GM23338 (cell line): ENCODE measurements at regions not wholly inside any gene's neighbourhood (a gene's known extent, or its start where the extent isn't known, plus 50 kb on each side); places are given as distances from the start of the nearest gene placed in this dataset.

Experiments
- CREB1 ChIP-seq: fragments of 250-450 bp; sonication (Bioruptor Pico); IDR thresholded peaks from 2 replicates; pipeline ENCODE4 v1.5.0; 2020; ENCODE audit warnings: low read depth, mild to moderate bottlenecking, moderate library complexity
- CTCF ChIP-seq, 2 experiments: fragments of 200-600 bp in 1 of 2; sonication (generic) in 1 of 2; conservative IDR thresholded peaks; 2 replicates each; pipeline versions ENCODE4 v1.5.1 to v1.6.1; 2016 to 2017; ENCODE audit warnings: antibody characterized with exemption in 2 of 2, low read depth in 2 of 2, mild to moderate bottlenecking in 2 of 2, moderate library complexity in 1 of 2
- EZH2 ChIP-seq: fragments of 200-600 bp; sonication (generic); IDR thresholded peaks from one replicate; pipeline ENCODE4 v1.8.0; 2017; ENCODE audit warnings: antibody characterized with exemption, mild to moderate bottlenecking, low read depth; ENCODE audit not compliant: unreplicated experiment
- EZH2phosphoT487 ChIP-seq: fragments of 200-600 bp; sonication (generic); IDR thresholded peaks from one replicate; pipeline ENCODE4 v1.8.1; 2018; ENCODE audit warnings: antibody characterized with exemption; ENCODE audit not compliant: unreplicated experiment
- JUNB ChIP-seq: IDR thresholded peaks from one replicate; pipeline ENCODE4 v1.6.1; 2016; ENCODE audit warnings: antibody characterized with exemption; ENCODE audit not compliant: unreplicated experiment
- NANOG ChIP-seq: IDR thresholded peaks from 2 replicates; pipeline ENCODE4 v1.6.1; 2016; ENCODE audit warnings: antibody characterized with exemption, borderline replicate concordance
- POLR2AphosphoS5 ChIP-seq: IDR thresholded peaks from 2 replicates; pipeline ENCODE4 v1.6.1; 2016; ENCODE audit warnings: antibody characterized with exemption, low read depth
- REST ChIP-seq: IDR thresholded peaks from one replicate; pipeline ENCODE4 v1.6.1; 2018; ENCODE audit warnings: antibody characterized with exemption; ENCODE audit not compliant: unreplicated experiment
- STAT1 ChIP-seq: IDR thresholded peaks from one replicate; pipeline ENCODE4 v1.6.1; 2016; ENCODE audit warnings: antibody characterized with exemption; ENCODE audit not compliant: unreplicated experiment
- ZNF331 ChIP-seq: fragments of 250-450 bp; sonication (Bioruptor Pico); IDR thresholded peaks from 2 replicates; pipeline ENCODE4 v1.5.0; 2020; ENCODE audit warnings: low read depth, mild to moderate bottlenecking, moderate library complexity
- ZNF462 ChIP-seq: fragments of 250-450 bp; sonication (Bioruptor Pico); IDR thresholded peaks from 2 replicates; pipeline ENCODE4 v1.5.0; 2020; ENCODE audit warnings: mild to moderate bottlenecking, moderate library complexity
- TF ChIP-seq, protein P1 (sequence below): IDR thresholded peaks from 2 replicates; pipeline ENCODE4 v1.6.1; 2016; ENCODE audit warnings: antibody characterized with exemption

- no peak for TF ChIP-seq CREB1 (CRISPR knock-in tag)
- TF ChIP-seq REST: no peak
- no peak for TF ChIP-seq EZH2
- no peak for TF ChIP-seq CTCF (conservative IDR thresholded peaks at IDR 0.05; ENCODE audit: low read depth in 2 of 2)
- TF ChIP-seq EZH2phosphoT487: no peak
- no peak for TF ChIP-seq POLR2AphosphoS5
- no peak for TF ChIP-seq NANOG
- no peak for TF ChIP-seq STAT1
- TF ChIP-seq, protein P1, sequence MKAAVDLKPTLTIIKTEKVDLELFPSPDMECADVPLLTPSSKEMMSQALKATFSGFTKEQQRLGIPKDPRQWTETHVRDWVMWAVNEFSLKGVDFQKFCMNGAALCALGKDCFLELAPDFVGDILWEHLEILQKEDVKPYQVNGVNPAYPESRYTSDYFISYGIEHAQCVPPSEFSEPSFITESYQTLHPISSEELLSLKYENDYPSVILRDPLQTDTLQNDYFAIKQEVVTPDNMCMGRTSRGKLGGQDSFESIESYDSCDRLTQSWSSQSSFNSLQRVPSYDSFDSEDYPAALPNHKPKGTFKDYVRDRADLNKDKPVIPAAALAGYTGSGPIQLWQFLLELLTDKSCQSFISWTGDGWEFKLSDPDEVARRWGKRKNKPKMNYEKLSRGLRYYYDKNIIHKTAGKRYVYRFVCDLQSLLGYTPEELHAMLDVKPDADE: no peak
- no peak for TF ChIP-seq ZNF462
- TF ChIP-seq JUNB: no peak
- no peak for TF ChIP-seq ZNF331
These were observed 100.7 kb upstream of the ATP1B1 start for GRCh38 chr1:169005776-169006175.
